Ramos (cell line): ENCODE measurements at regions not wholly inside any gene's neighbourhood (a gene's known extent, or its start where the extent isn't known, plus 50 kb on each side); places are given as distances from the start of the nearest gene placed in this dataset.

Experiments used
- in situ Hi-C: fragments of 300-500 bp; cut with MboI; formaldehyde crosslinking; loops from one replicate; pipeline ENCODE4 v1.14.3; 2022; ENCODE audit warnings: low sequenced_read_pairs; ENCODE audit not compliant: unreplicated experiment

DNA sequence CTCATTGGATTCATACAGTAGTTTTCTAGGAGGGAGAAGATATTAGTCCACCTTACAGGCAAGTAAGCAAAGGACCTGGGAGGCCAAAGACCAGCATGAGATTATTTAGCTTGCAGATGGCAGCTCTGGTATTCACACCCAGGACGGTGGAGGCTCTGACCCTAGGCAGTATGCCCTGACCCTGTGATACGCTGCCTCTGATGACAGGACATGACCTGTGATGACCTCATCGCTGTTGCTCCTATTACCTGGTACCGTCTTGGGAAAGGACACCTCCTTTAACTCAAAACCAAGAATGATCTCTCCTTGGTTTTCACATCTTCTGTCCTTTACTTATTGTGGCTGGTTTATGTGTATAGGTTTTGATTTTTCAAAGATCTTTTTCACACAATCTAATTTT is 298.6 kb downstream of the CLIC5 start:
- in situ Hi-C loops: loop anchor here (25.0 kb wide), 1 partner anchor 1055 kb away; no protein-coding TSS in a partner anchor

DNA sequence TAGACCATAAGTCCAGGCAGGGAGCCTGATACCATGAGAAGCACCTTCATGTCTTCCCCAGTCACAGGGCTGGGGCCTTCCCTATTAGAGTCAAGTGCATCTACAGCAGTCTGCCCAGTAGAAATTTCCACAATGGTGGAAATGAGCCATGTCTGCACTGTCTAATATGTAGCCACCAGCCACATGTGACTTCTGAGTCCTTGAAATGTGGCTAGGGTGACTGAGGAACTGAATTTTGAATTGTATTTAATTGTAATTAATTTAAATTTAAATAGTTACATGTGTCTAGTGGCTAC is 300.2 kb downstream of the CLIC5 start:
- in situ Hi-C loops: loop anchor here (25.0 kb wide), 1 partner anchor 1053 kb away; no protein-coding TSS in a partner anchor

GRCh38 chr6:45714741-45715507 is 300.7 kb downstream of the CLIC5 start:
- in situ Hi-C loops: loop anchor here (25.0 kb wide), 1 partner anchor 1053 kb away; no protein-coding TSS in a partner anchor

- in situ Hi-C loops: loop anchor here (25.0 kb wide), 1 partner anchor 1052 kb away; no protein-coding TSS in a partner anchor
Measured at GRCh38 chr6:45714006-45714730, 301.5 kb downstream of the CLIC5 start.
